ENCODE measurements at regions not wholly inside any gene's neighbourhood (a gene's known extent, or its start where the extent isn't known, plus 50 kb on each side); places are given as distances from the start of the nearest gene placed in this dataset.

- Histone ChIP-seq H3K36me3 (no peaks in the 10 kb centered on the region), H3K9me3 (no peaks in the 10 kb centered on the region), H3K27me3 (no peaks in the 10 kb centered on the region), H3K27ac (no peak overlapping the region), H3K4me3 (no peak overlapping the region), H3K9ac (ENCODE audit: low read depth in 2 of 2, low read length in 2 of 2) (no peak overlapping the region), H3K4me1 (no peaks in the 10 kb centered on the region)
- no peak for DNase-seq
- no peak for TF ChIP-seq CTCF (IDR thresholded peaks at IDR 0.05)
- intact Hi-C loops (cut with DNase I), result no loop called here
Measured at GRCh38 chr3:153756816-153757215, 364.4 kb upstream of the ARHGEF26 start.

- Histone ChIP-seq H3K4me3 (no peak overlapping the region), H3K27ac (no peak overlapping the region), H3K4me1 (no peaks in the 10 kb centered on the region), H3K9me3 (no peaks in the 10 kb centered on the region), H3K9ac (ENCODE audit: low read depth in 2 of 2, low read length in 2 of 2) (no peak overlapping the region), H3K36me3 (no peaks in the 10 kb centered on the region), H3K27me3 (no peaks in the 10 kb centered on the region)
- intact Hi-C loops (cut with DNase I), result no loop called here
- TF ChIP-seq CTCF (IDR thresholded peaks at IDR 0.05), result no peak
- no peak for DNase-seq
Measured at GRCh38 chr3:153757839-153758238, 363.4 kb upstream of the ARHGEF26 start.

- intact Hi-C loops (cut with DNase I), result loop anchor here (10.0 kb wide), 1 partner anchor 166 kb away; no protein-coding TSS in a partner anchor
- H3K27me3 ChIP-seq, result no peaks in the 10 kb centered on the region
Measured at GRCh38 chr3:153760948-153761347, 360.2 kb upstream of the ARHGEF26 start.

GRCh38 chr3:153762411-153763235 lies 358.6 kb upstream of the ARHGEF26 start:
- Histone ChIP-seq H3K27ac (no peak overlapping the region), H3K4me1 (no peaks in the 10 kb centered on the region), H3K9ac (ENCODE audit: low read depth in 2 of 2, low read length in 2 of 2) (no peak overlapping the region), H3K27me3 (no peaks in the 10 kb centered on the region), H3K9me3 (no peaks in the 10 kb centered on the region), H3K36me3 (no peaks in the 10 kb centered on the region), H3K4me3 (no peak overlapping the region)
- DNase-seq, result no peak
- intact Hi-C loops (cut with DNase I), result loop anchor here (10.0 kb wide), 1 partner anchor 168 kb away; no protein-coding TSS in a partner anchor
- TF ChIP-seq CTCF (IDR thresholded peaks at IDR 0.05), result no peak

More at GRCh38 chr3:153760948-153761347, 360.2 kb upstream of the ARHGEF26 start:
- no peak for TF ChIP-seq CTCF (IDR thresholded peaks at IDR 0.05)
- H3K27ac ChIP-seq, result no peak overlapping the region
- DNase-seq, result no peak
- H3K9ac ChIP-seq (ENCODE audit: low read depth in 2 of 2, low read length in 2 of 2), result no peak overlapping the region
- no peaks in the 10 kb centered on the region for H3K36me3 ChIP-seq
- no peaks in the 10 kb centered on the region for H3K4me1 ChIP-seq
- no peak overlapping the region for H3K4me3 ChIP-seq
- H3K9me3 ChIP-seq, result no peaks in the 10 kb centered on the region

- DNase-seq, result no peak
- no peak for TF ChIP-seq CTCF (IDR thresholded peaks at IDR 0.05)
- Histone ChIP-seq H3K27me3 (no peaks in the 10 kb centered on the region), H3K4me1 (no peaks in the 10 kb centered on the region), H3K36me3 (no peaks in the 10 kb centered on the region), H3K4me3 (no peak overlapping the region), H3K9ac (ENCODE audit: low read depth in 2 of 2, low read length in 2 of 2) (no peak overlapping the region), H3K27ac (no peak overlapping the region), H3K9me3 (no peaks in the 10 kb centered on the region)
- intact Hi-C loops (cut with DNase I), result loop anchor here (5.0 to 10.0 kb wide), 3 partner anchors 66 to 726 kb away; no protein-coding TSS in a partner anchor
Measured at GRCh38 chr3:153767601-153768560, 353.3 kb upstream of the ARHGEF26 start.

Measured in colonic mucosa (tissue), 4 donors.